Stimulated activated CD8-positive, alpha-beta memory T cell treated with anti-CD3 and anti-CD28 coated beads, Interleukin-15, amount 100 ng/mL, for 48 hours (primary cell): ENCODE measurements at regions not wholly inside any gene's neighbourhood (a gene's known extent, or its start where the extent isn't known, plus 50 kb on each side); places are given as distances from the start of the nearest gene placed in this dataset.

Experiments
- DNase-seq, 2 donors: peaks; one replicate each; pipeline ENCODE4 v3.0.0-alpha.2; 2020; ENCODE audit warnings: low read depth in 2 of 2

GRCh38 chr13:82698383-82698782 is 1183.9 kb downstream of the SLITRK1 start:
- DNase-seq, result no peak

- DNase-seq, result no peak
Observed at GRCh38 chr13:82693607-82694006, 1188.7 kb downstream of the SLITRK1 start.

GRCh38 chr13:82688400-82688994 is 1193.8 kb downstream of the SLITRK1 start:
- DNase-seq, result no peak

GRCh38 chr13:82687884-82688283 is 1194.4 kb downstream of the SLITRK1 start:
- no peak for DNase-seq

- DNase-seq, result no peak
Observed at GRCh38 chr13:82681535-82681934, 1200.7 kb downstream of the SLITRK1 start.

GRCh38 chr13:82678052-82678451 is 1204.2 kb downstream of the SLITRK1 start:
- DNase-seq, result no peak

- DNase-seq, result no peak
Observed at GRCh38 chr13:82675024-82675423, 1207.2 kb downstream of the SLITRK1 start.

- no peak for DNase-seq
Observed at GRCh38 chr13:82674546-82674945, 1207.7 kb downstream of the SLITRK1 start.

GRCh38 chr13:82672248-82672647 is 1210.0 kb downstream of the SLITRK1 start:
- no peak for DNase-seq

- DNase-seq, result no peak
Observed at GRCh38 chr13:82664183-82664582, 1218.1 kb downstream of the SLITRK1 start.

- DNase-seq, result no peak
Observed at GRCh38 chr13:82661126-82661525, 1221.1 kb downstream of the SLITRK1 start.

- no peak for DNase-seq
Observed at GRCh38 chr13:82658811-82659210, 1223.5 kb downstream of the SLITRK1 start.

- DNase-seq, result no peak
Observed at GRCh38 chr13:82657471-82657870, 1224.8 kb downstream of the SLITRK1 start.

- no peak for DNase-seq
Observed at GRCh38 chr13:82654861-82655855, 1227.1 kb downstream of the SLITRK1 start.

GRCh38 chr13:82654143-82654542 is 1228.1 kb downstream of the SLITRK1 start:
- DNase-seq, result no peak

- DNase-seq, result no peak
Observed at GRCh38 chr13:82647540-82647939, 1234.7 kb downstream of the SLITRK1 start.

GRCh38 chr13:82636119-82636518 is 1246.2 kb downstream of the SLITRK1 start:
- DNase-seq, result no peak

GRCh38 chr13:82634946-82635345 is 1247.3 kb downstream of the SLITRK1 start:
- no peak for DNase-seq

- no peak for DNase-seq
Observed at GRCh38 chr13:82627183-82627582, 1255.1 kb downstream of the SLITRK1 start.

- no peak for DNase-seq
Observed at GRCh38 chr13:82625717-82626116, 1256.6 kb downstream of the SLITRK1 start.

GRCh38 chr13:82615043-82615442 is 1267.2 kb downstream of the SLITRK1 start:
- no peak for DNase-seq

GRCh38 chr13:82614086-82614485 is 1268.2 kb downstream of the SLITRK1 start:
- no peak for DNase-seq

GRCh38 chr13:82606008-82606407 is 1276.3 kb downstream of the SLITRK1 start:
- DNase-seq, result no peak
